ENCODE measurements at regions not wholly inside any gene's neighbourhood (a gene's known extent, or its start where the extent isn't known, plus 50 kb on each side); places are given as distances from the start of the nearest gene placed in this dataset.

- TF ChIP-seq PRDM15 (CRISPR knock-in tag; IDR thresholded peaks at IDR 0.05) (no peak), ZNF219 (CRISPR knock-in tag; IDR thresholded peaks at IDR 0.05; ENCODE audit: borderline replicate concordance) (no peak), IRF2 (CRISPR knock-in tag; IDR thresholded peaks at IDR 0.05; ENCODE audit: borderline replicate concordance, low read depth) (no peak), SMAD4 (CRISPR knock-in tag; IDR thresholded peaks at IDR 0.05) (no peak)
- TF ChIP-seq, protein P1, sequence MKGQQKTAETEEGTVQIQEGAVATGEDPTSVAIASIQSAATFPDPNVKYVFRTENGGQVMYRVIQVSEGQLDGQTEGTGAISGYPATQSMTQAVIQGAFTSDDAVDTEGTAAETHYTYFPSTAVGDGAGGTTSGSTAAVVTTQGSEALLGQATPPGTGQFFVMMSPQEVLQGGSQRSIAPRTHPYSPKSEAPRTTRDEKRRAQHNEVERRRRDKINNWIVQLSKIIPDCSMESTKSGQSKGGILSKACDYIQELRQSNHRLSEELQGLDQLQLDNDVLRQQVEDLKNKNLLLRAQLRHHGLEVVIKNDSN (CRISPR knock-in tag; IDR thresholded peaks at IDR 0.05), result no peak
- Mint-ChIP-seq H3K4me3 (no peak overlapping the region), H3K4me1 (peaks cover 23% of the 10 kb centered on the region), H3K36me3 (no peaks in the 10 kb centered on the region), H3K27ac (no peak overlapping the region), H3K9me3 (peaks cover 6% of the 10 kb centered on the region), H3K27me3 (ENCODE audit: low read depth) (no peaks in the 10 kb centered on the region; the same call in 1 of the 2 replicates)
- ChIA-PET CTCF (no interaction called here), POLR2A (no interaction called here)
- DNase-seq (ENCODE audit: low spot score), result no peak
- no peak for ATAC-seq
Observed at GRCh38 chr5:143581147-143581546, 177.7 kb upstream of the NR3C1 start.

GRCh38 chr5:143576711-143577484 lies 173.4 kb upstream of the NR3C1 start:
- H3K36me3 Mint-ChIP-seq, result no peaks in the 10 kb centered on the region
- DNase-seq (ENCODE audit: low spot score) (no peak), ATAC-seq (no peak)
- H3K27me3 Mint-ChIP-seq (ENCODE audit: low read depth), result no peaks in the 10 kb centered on the region; the same call in 1 of the 2 replicates
- H3K4me3 Mint-ChIP-seq, result no peak overlapping the region
- CTCF ChIA-PET, result no interaction called here
- peaks cover 8% of the 10 kb centered on the region for H3K4me1 Mint-ChIP-seq
- TF ChIP-seq ZNF263 (CRISPR knock-in tag; IDR thresholded peaks at IDR 0.05; ENCODE audit: low read depth) (no peak), SMAD3 (CRISPR knock-in tag; IDR thresholded peaks at IDR 0.05; ENCODE audit: borderline replicate concordance) (no peak), HMGA2 (CRISPR knock-in tag; IDR thresholded peaks at IDR 0.05) (no peak), NFE2L1 (CRISPR knock-in tag; IDR thresholded peaks at IDR 0.05) (no peak), ELF4 (CRISPR knock-in tag; IDR thresholded peaks at IDR 0.05; ENCODE audit: low read depth) (no peak), ZNF317 (CRISPR knock-in tag; IDR thresholded peaks at IDR 0.05; ENCODE audit: borderline replicate concordance, low read depth) (no peak), GTF2I (CRISPR knock-in tag; conservative IDR thresholded peaks at IDR 0.05) (no peak)
- TF ChIP-seq, protein P2, sequence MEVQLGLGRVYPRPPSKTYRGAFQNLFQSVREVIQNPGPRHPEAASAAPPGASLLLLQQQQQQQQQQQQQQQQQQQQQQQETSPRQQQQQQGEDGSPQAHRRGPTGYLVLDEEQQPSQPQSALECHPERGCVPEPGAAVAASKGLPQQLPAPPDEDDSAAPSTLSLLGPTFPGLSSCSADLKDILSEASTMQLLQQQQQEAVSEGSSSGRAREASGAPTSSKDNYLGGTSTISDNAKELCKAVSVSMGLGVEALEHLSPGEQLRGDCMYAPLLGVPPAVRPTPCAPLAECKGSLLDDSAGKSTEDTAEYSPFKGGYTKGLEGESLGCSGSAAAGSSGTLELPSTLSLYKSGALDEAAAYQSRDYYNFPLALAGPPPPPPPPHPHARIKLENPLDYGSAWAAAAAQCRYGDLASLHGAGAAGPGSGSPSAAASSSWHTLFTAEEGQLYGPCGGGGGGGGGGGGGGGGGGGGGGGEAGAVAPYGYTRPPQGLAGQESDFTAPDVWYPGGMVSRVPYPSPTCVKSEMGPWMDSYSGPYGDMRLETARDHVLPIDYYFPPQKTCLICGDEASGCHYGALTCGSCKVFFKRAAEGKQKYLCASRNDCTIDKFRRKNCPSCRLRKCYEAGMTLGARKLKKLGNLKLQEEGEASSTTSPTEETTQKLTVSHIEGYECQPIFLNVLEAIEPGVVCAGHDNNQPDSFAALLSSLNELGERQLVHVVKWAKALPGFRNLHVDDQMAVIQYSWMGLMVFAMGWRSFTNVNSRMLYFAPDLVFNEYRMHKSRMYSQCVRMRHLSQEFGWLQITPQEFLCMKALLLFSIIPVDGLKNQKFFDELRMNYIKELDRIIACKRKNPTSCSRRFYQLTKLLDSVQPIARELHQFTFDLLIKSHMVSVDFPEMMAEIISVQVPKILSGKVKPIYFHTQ (CRISPR knock-in tag; IDR thresholded peaks at IDR 0.05), result no peak
- H3K27ac Mint-ChIP-seq, result no peak overlapping the region
- POLR2A ChIA-PET, result no interaction called here
- peaks cover 6% of the 10 kb centered on the region for H3K9me3 Mint-ChIP-seq

- Mint-ChIP-seq H3K4me1 (no peaks in the 10 kb centered on the region), H3K4me3 (no peak overlapping the region), H3K9me3 (peaks cover 6% of the 10 kb centered on the region), H3K36me3 (no peaks in the 10 kb centered on the region), H3K27ac (no peak overlapping the region), H3K27me3 (ENCODE audit: low read depth) (no peaks in the 10 kb centered on the region)
- ChIA-PET CTCF (no interaction called here), POLR2A (no interaction called here)
- TF ChIP-seq ETV6 (CRISPR knock-in tag; IDR thresholded peaks at IDR 0.05) (no peak), ZNF232 (CRISPR knock-in tag; IDR thresholded peaks at IDR 0.05) (no peak), TP53 (CRISPR knock-in tag; IDR thresholded peaks at IDR 0.05) (no peak), OVOL2 (CRISPR knock-in tag; IDR thresholded peaks at IDR 0.05; ENCODE audit: borderline replicate concordance) (no peak)
- TF ChIP-seq, protein P1 (CRISPR knock-in tag; IDR thresholded peaks at IDR 0.05), result no peak
- TF ChIP-seq, protein P3, sequence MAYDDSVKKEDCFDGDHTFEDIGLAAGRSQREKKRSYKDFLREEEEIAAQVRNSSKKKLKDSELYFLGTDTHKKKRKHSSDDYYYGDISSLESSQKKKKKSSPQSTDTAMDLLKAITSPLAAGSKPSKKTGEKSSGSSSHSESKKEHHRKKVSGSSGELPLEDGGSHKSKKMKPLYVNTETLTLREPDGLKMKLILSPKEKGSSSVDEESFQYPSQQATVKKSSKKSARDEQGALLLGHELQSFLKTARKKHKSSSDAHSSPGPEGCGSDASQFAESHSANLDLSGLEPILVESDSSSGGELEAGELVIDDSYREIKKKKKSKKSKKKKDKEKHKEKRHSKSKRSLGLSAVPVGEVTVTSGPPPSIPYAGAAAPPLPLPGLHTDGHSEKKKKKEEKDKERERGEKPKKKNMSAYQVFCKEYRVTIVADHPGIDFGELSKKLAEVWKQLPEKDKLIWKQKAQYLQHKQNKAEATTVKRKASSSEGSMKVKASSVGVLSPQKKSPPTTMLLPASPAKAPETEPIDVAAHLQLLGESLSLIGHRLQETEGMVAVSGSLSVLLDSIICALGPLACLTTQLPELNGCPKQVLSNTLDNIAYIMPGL (CRISPR knock-in tag; IDR thresholded peaks at IDR 0.05), result no peak
- no peak for DNase-seq (ENCODE audit: low spot score)
- no peak for ATAC-seq
Observed at GRCh38 chr5:143575286-143575685, 171.8 kb upstream of the NR3C1 start.
